Activated effector memory CD4-positive, alpha-beta T cell treated with Interleukin-2 at 50 U/mL for 16 hours (primary cell): ENCODE measurements at regions not wholly inside any gene's neighbourhood (a gene's known extent, or its start where the extent isn't known, plus 50 kb on each side); places are given as distances from the start of the nearest gene placed in this dataset.
"Not testable (repeated sequence)": the region's sequence is repeated elsewhere in the genome, so short reads cannot be mapped to it uniquely, and the experiment has no call there.

Experiments
- DNase-seq: peaks from one replicate; pipeline ENCODE4 v3.0.0-alpha.2; 2020

GRCh38 chr2:105567996-105568494 is 169.2 kb upstream of the FHL2 start:
- no peak for DNase-seq

GRCh38 chr2:105563000-105563719 is 164.3 kb upstream of the FHL2 start:
- no peak for DNase-seq

GRCh38 chr2:105561401-105561800 is 162.6 kb upstream of the FHL2 start:
- no peak for DNase-seq

GRCh38 chr2:105560157-105560556 is 161.3 kb upstream of the FHL2 start:
- DNase-seq: no peak

DNA sequence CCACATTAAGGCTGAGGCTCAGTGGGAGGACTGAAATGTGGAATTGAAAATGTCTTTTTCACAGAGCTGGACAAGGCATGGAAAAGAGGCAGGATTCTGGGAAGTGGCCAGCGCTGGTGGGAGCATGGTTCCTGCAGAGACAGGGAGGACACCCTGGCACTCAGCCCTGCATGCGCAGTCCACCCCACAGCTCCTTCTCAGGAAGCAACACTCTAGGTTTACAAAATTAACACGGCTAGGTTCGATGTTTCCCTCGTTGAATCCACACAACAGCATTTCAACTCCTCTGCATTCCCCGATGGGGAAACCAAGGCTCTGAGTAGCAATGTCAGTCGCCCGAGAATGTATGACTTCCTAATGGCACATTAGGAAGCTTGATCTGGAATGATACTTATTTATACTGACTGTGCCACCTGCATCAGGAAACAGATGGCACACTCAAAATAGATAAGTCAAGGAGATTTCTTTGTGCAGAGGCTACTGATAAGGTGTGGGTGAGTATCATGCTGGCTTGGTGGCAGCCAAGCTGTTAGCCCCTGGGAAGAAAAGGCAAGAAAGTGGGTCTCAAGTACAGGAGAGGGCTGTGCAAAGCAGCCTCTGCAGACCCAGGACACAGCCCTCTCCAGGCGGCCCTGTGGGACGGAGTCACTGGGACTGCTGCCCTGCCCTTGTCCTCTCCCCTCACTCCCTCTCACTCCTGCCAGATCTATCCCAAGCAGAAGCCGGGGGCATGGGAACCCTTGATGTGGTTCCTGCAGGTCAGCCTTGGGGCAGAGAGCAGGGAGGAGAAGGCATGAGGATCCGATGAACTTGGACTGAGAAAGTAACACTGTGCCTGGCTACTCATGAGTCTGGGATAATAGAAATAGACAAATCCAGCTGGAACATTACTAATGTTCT is 158.4 kb upstream of the FHL2 start:
- no peak for DNase-seq

GRCh38 chr2:105556366-105556765 is 157.5 kb upstream of the FHL2 start:
- no peak for DNase-seq

GRCh38 chr2:105554235-105554634 is 155.4 kb upstream of the FHL2 start:
- no peak for DNase-seq

GRCh38 chr2:105553538-105554196 is 154.8 kb upstream of the FHL2 start:
- DNase-seq: no peak

GRCh38 chr2:105546628-105546974 is 147.8 kb upstream of the FHL2 start:
- no peak for DNase-seq

GRCh38 chr2:105545730-105546627 is 147.1 kb upstream of the FHL2 start:
- DNase-seq: peak; percentile 39

DNA sequence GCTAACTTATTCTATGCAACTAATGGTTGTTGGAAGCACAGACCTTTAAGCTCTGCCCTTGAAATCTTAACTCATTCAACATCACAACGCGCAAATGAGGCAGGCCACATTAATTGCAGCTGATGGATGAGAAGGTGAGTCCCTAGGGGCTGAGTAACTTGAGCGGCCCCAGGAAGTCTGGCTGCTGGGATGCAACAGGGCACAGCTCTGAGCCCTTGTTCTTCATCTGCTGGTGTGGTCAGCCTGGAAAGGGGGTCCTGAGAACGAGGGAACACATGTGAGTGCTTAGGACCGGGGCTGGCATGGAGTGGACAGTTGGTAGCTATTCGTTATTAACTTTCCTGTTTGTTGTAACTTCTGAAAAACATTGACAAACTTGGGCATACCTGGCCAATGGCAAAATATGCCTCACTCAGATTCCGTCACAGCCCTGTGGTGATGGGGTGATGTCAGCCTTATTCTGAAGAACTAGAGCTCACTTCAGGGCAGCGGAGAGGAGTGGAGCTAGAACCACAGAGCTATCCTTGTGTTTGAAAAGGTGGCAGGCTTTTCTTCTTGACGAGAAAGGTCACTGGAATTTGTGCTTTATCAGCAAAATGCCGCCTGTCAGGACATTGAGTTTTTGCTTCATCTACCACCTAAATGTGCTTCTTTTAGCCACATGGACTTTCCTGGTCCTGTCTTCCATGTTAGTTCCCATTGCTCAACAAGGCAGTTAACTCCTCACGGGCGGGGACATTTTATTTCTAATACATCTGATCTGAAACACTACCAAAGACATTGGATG is 145.9 kb upstream of the FHL2 start:
- no peak for DNase-seq

DNA sequence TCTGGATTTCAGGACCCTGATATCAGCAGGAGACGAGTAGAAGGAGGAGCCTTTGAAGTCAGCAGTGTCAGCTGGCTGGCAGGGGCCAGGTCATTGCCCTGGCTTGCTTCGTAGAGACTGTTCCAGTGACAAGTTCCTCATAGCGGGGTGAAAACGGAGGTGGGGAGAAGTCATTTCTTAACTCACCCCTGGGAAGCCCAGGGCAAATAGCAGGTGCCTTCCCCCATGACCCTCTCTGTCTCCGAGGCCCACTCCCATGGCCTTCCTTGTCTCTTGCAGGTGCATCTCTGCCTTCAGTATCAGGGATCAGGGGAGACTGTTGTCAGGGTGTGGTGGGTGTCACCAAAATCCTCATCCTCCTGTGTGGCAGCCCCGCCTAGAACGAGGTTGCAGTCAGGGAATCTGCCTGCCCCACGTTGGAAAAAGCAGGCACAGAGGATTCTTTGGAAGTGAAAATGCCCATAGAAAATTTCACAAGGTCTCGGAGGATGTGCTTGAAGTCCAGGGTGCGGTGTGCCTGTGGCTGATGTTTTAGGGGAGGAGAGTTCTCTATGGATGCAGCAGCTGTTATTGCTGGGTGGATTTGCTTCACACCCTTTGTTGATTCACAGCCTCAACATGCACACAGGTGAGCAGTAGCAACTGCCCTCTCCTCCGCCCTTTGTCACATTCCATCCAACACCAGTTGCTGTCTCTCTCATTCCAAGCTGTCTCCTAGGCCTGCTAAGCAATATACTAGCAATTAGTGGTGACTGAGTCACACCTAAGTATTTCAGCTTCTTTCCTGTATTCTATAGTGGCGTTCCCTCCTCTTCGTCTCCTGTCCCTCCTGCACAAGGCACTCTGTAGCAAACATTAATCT is 142.6 kb upstream of the FHL2 start:
- no peak for DNase-seq

DNA sequence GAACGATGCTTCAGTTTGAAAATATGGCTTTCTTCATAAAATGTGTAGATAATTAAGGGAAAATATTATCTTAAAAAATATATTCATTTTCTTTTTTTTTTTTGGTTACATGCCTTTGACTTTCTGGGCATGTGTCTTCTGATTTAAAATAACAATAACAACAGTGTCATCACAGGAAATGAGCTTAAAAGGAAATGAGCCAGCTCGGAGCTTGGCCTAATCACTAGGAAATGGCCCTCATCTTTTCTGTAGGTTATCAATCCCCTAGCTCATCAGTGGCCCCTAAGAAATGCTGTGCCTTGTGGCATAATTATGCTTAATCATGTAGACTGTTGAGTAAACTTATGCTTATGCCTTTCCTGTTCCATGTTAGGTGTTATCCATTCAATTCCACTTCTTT is 141.8 kb upstream of the FHL2 start:
- no peak for DNase-seq

- no peak for DNase-seq
These were observed 140.5 kb upstream of the FHL2 start for GRCh38 chr2:105539331-105539730.

DNA sequence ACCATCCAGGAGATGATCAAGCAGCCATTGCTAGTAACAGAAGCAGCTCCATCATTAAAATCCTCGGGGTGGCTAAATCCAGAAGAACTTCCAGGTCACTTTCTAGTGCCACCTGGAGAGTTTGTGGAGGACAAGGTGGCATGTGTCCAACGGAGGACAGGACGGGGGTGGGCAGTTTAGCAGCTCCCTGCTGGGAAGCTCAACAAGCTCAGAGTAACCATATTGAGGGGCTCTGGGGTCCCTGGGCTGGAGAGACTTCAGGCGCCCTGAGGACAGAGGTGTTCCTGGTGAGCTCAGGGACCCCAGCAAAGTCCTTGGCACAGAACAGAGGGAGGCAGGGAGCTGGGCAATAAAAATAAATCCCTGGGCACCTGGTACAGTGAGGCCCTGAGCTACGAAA is 140.0 kb upstream of the FHL2 start:
- no peak for DNase-seq

DNA sequence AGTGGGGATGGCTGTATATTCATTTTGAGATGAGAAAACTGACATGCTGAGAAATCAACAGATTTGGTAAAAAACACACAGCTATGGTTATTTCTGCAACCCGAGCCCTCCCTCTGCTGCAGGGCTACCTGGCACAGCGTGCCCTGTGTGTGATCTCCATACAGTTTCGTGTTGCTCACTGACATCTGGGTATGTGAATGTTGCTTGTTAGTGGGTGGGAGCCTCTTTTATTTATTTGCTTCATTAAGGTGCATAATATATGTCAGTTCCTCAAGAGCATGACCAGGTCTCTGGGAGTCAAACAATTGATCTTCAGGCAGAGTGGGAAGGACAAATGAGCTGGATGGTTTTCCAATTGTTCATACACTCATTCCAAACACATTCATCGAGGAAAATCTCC is 139.1 kb upstream of the FHL2 start:
- no peak for DNase-seq

GRCh38 chr2:105537466-105537865 is 138.6 kb upstream of the FHL2 start:
- no peak for DNase-seq

DNA sequence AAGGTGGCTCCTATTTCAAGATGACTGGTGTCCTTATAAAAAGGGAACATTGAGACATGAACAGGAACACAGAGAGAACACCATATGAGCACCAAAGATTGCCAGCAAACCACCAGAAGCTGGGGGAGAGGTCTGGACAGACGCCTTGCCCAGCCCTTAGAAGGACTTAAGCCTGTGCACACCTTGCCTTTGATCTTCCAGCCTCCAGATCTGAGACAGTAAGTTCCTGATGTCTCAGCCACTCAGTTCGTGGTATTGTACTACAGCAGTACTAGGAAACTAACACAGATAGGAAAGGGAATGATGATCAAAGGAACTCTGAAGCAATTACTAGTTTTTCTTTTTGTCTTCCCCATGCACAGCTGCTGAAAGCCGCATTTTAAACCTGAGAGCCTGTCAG is 137.3 kb upstream of the FHL2 start:
- DNase-seq: no peak

DNA sequence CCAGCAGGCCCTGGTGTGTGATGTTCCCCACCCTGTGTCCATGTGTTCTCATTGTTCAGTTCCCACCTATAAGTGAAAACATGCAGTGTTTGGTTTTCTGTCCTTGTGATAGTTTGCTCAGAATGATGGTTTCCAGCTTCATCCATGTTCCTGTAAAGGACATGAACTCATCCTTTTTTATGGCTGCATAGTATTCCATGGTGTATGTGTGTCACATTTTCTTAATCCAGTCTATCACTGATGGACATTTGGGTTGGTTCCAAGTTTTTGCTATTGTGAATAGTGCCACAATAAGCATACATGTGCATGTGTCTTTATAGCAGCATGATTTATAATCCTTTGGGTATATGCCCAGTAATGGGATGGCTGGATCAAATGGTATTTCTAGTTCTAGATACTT is 130.4 kb upstream of the FHL2 start:
- DNase-seq: not testable (repeated sequence)

GRCh38 chr2:105526000-105526925 is 127.4 kb upstream of the FHL2 start:
- no peak for DNase-seq
